ENCODE measurements at regions not wholly inside any gene's neighbourhood (a gene's known extent, or its start where the extent isn't known, plus 50 kb on each side); places are given as distances from the start of the nearest gene placed in this dataset.
A peak's percentile ranks its signal among the peaks of the same experiment; 100 is the strongest.

GRCh38 chr1:199701726-199702125 is 325.8 kb upstream of the NR5A2 start:
- no peak for DNase-seq (ENCODE audit: low spot score)

GRCh38 chr1:199704231-199704630 is 323.3 kb upstream of the NR5A2 start:
- DNase-seq (ENCODE audit: low spot score) = no peak

DNA sequence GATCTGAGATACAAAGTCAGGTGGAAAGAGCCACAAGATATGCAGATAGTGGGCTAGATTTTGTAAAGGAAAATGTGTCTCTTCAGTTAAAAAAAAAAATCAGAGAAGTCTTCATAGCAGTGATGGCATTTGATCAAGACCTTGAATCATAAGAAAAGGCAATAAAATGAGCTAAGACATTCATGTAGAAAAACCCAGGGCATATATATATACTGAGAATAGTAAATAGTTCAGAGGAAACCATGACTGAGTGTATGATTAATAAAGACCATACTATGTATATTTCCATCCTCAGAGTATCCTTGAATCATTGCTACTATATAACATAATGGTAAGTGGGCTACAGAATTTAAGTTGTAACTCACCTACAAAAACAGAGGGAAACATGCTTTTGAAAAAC is 321.7 kb upstream of the NR5A2 start:
- DNase-seq (ENCODE audit: low spot score) = no peak

DNA sequence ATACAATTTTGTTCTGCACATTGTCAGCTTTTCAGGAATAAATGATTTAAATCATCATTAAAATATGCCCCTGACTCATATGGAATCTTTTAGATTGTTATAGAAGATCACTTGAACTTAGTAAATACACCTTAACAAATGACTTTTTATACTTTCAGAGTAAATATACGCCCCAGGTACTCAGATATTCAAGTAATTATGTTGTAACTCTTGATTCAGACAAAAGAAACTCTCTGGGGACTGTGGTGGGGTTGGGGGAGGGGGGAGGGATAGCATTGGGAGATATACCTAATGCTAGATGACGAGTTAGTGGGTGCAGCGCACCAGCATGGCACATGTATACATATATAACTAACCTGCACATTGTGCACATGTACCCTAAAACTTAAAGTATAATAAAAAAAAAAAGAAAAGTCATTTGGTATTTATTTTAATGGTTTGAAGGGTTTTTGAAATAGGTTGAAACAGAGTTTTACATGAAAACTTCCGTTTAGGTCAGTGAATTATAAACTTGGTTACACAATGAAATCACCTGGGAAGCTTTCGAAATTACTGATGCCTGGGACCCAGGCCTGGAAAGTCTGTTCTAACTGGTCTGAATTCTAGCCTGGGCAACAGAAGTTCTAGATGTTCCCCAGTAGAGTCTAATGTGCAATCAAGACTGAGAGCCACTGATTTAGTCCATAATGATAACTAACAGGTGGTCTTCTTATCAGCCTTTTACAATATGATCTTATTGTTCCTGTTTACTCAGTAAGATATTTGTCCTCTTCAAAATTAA is 320.5 kb upstream of the NR5A2 start:
- no peak for DNase-seq (ENCODE audit: low spot score)

GRCh38 chr1:199710974-199711373 is 316.5 kb upstream of the NR5A2 start:
- no peak for DNase-seq (ENCODE audit: low spot score)

DNA sequence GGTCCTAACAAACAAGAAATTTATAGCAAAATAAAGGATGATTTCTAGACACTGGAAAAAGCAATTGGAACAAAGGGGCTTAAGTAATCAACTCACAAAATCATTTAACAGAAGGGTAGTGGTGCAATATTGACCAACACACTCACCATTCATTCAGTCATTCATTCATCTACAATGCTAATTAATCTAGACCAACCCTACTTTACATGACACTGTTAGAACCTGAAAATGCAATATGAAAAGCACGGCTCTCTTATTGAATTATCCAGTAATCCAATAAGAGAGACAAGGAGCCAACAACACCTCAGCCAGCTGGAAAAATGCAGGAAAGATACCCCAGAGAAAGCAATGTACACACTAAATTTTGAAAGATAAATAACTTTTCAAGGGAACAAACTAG is 310.8 kb upstream of the NR5A2 start:
- DNase-seq (ENCODE audit: low spot score) = no peak

GRCh38 chr1:199719156-199719842 is 308.2 kb upstream of the NR5A2 start:
- no peak for DNase-seq (ENCODE audit: low spot score)

- no peak for DNase-seq (ENCODE audit: low spot score)
Observed at GRCh38 chr1:199720496-199720895, 307.0 kb upstream of the NR5A2 start.

DNA sequence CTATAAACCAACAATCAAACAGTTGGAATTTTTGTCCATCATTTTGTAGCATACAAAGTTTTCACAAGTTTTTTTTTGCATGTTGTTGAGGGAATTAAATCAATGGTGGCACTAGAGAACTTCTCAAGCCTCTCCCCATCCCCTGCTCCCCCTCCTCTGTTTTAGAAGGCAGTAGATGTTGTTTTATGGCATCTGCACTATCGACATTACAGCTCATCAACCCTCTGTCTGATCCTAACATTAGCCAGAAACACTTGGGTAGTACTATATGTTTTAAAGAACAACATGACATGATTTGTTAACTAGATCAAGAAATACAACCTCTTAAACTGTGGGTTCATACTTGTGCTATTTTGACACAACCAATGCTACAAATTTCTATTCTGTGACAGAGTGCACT is 306.5 kb upstream of the NR5A2 start:
- DNase-seq (ENCODE audit: low spot score) = no peak

DNA sequence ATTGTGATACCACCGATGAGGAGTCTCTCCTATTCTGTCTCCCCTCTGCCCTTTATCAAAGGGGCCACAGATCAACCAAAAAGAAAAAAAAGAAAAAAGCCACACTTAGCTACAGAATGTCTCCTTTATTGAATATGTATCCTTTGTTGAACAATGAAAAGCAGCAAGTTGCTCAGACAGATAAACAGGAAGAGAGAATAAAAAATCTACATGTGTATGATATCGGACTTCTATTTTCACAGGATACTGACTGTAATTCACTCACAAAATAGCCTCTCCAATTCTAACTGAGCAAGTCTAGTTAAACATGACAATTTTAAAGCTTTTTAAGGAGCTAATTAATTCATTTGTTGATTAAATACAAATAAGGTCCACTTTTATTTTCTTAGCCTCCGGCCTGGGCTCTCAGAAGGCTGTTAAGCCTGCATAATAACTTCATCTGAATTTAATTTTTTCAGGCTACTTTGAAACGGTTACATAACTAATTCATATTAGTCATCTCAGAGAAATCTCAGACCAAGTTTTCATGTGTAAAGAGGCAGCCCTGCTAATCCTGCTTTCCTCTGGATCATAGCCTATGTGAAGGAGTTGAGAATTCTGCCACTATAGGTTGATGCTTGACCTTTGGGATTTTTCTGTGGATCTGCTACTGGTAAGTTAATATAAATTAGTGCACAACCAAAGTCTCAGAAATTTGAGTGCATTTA is 304.1 kb upstream of the NR5A2 start:
- no peak for DNase-seq (ENCODE audit: low spot score)

- DNase-seq (ENCODE audit: low spot score) = no peak
Observed at GRCh38 chr1:199724049-199724448, 303.5 kb upstream of the NR5A2 start.

- no peak for DNase-seq (ENCODE audit: low spot score)
Observed at GRCh38 chr1:199725002-199725565, 302.4 kb upstream of the NR5A2 start.

- DNase-seq (ENCODE audit: low spot score) = no peak
Observed at GRCh38 chr1:199727682-199728081, 299.8 kb upstream of the NR5A2 start.

DNA sequence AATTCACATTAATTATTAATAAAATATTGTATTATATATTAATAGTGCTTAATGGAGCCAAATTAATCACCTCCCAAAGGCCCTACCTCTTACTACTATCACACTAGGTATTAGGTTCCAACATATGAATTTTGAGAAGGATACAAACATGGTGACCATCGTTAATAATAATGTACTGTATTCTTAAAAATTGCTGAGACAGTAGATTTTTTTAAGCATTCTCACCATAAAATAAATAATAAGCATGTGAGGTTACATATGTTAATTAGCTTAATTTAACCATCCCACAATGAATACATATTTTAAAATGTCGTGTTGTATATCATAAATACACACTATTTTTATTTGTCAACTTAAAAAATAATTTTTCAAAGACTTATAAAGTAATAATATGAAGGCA is 299.2 kb upstream of the NR5A2 start:
- no peak for DNase-seq (ENCODE audit: low spot score)

GRCh38 chr1:199733125-199733524 is 294.4 kb upstream of the NR5A2 start:
- no peak for DNase-seq (ENCODE audit: low spot score)

GRCh38 chr1:199734186-199734585 is 293.3 kb upstream of the NR5A2 start:
- no peak for DNase-seq (ENCODE audit: low spot score)

DNA sequence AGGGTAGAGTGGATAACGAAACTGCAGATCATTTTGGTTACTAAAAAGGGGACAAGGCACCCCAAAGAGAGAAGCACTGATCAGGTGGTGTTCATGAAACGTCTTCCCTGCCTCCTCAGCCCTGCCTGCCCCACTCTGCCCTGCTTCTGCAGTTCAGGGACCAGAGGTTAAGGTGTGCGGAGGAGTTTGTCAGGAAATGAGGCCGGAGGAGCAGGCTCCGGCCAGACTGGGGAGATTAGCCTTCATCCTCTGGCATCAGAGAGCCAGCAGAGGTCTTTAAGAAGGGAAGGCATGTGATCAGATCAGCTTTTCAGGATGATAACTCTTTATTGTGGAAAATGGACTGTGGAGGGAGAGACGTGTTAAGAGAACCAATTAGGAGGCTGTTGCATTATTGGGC is 291.9 kb upstream of the NR5A2 start:
- no peak for DNase-seq (ENCODE audit: low spot score)

GRCh38 chr1:199736646-199737045 is 290.9 kb upstream of the NR5A2 start:
- no peak for DNase-seq (ENCODE audit: low spot score)

DNA sequence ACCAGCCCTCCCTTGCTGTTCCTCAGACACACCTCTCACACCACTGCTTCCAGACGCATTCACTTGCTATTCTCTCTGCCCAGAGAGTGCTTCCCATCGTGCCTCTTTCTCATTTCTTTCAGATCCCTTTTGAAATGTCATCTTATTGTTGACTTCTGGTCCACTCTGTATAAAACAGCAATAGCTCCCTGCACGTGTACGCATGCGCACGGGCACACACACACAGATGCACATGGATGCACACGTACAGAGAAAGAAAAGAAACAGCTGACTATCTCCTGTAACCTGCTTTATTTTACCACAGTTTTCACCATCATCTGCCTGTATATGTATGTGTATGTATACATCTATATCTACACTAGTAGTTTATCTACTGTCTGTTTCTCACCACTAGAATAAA is 285.9 kb upstream of the NR5A2 start:
- DNase-seq (ENCODE audit: low spot score) = no peak

DNA sequence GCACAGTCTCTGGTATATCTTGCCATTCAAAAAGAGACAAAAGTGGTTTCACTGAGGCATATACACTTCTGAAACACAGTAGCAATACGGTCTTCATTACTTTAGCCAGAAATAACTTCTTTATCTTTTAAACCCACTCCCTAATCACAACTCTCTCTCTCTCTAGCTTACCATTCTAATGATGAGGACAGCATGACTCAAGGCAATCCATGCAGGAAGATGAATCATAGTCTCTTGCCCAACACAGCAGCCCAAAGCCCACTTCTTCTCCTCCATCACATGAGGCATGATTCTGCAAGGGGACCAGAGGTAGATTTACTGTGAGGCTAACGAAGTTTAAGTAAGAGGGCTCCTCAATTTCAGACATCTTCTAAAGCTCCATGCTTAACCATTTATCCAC is 285.0 kb upstream of the NR5A2 start:
- peak; percentile 83 for DNase-seq (ENCODE audit: low spot score)

DNA sequence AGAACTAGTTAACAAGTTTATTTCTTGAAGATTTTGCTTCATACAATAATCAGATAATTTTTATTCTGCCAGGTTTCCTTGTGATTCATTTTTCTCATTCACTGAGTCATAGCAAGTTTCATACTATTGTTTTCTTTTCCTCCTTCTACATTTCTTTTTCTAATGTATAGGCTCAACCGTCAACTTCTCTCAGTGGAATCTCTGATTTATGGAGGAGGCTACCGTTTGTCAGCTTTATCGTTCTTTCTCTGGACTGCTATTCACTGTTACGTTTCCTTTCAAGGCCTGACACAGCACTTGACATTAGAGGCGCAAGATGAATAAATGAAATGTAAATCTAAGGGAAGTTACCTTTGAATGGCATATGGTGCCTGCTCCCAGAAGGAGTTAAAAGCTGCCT is 284.3 kb upstream of the NR5A2 start:
- no peak for DNase-seq (ENCODE audit: low spot score)

DNA sequence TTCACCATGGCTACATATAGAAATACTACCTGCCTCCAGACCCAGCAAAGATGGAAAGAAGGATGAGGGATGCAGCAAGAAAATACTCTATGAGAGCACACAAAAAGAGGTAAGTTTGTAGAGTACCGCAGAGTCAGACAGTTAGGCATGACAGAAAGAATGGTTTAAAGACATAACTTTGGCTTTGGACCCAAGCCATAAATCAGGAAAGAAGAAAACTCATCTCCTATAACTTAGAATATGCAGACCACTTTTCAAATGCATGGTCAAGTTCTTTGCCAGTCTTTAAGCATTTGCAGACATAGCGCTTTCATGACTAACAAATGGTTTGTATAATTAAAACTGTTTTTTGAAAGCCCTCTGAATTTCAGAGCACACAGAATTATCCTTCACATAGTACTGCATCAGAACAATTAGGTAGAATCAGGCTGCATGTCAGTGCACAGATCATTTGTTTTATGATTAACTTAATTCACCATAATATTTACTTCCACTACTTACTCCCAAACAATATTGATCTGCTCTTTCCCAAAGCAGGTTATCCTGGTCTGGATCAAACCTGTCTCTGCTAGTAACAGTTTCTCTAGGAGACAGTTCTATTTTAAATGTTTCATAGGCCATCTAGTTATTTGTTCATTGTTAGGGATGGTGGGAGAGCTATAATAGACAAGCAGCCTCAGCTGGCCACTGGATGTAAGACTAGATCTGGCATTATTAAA is 280.7 kb upstream of the NR5A2 start:
- DNase-seq (ENCODE audit: low spot score) = no peak

All from kidney capillary endothelial cell (primary cell).